DMS53 treated with DMSO at 0.1 percent for 48 hours (cell line): ENCODE measurements at regions not wholly inside any gene's neighbourhood (a gene's known extent, or its start where the extent isn't known, plus 50 kb on each side); places are given as distances from the start of the nearest gene placed in this dataset.
"Not testable (repeated sequence)": the region's sequence is repeated elsewhere in the genome, so short reads cannot be mapped to it uniquely, and the experiment has no call there.

ENCODE experiments used
- DNase-seq: peaks from one replicate; lab custom pipeline; 2025; ENCODE audit not compliant: unreplicated experiment; lab: John Stamatoyannopoulos, UW

DNA sequence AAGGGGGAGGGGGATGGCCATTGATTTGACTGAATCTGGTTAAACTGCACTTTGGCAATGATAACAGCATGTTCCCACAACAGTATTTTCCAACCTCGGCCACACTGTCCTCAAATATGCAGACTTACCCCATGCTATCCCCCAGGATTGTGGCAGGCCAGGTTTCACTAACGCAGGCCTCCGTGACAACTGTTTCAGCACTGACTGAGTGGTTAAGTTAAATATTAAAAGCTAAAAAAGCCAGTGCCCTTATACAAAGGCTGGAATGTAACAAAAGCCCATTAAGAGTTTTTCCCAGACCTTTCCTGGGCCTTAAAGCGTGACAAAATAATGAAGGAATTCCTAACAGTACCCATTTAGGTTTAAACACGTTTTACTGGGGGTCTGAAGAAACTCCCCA lies 202.9 kb downstream of the USP25 start:
- no peak for DNase-seq

DNA sequence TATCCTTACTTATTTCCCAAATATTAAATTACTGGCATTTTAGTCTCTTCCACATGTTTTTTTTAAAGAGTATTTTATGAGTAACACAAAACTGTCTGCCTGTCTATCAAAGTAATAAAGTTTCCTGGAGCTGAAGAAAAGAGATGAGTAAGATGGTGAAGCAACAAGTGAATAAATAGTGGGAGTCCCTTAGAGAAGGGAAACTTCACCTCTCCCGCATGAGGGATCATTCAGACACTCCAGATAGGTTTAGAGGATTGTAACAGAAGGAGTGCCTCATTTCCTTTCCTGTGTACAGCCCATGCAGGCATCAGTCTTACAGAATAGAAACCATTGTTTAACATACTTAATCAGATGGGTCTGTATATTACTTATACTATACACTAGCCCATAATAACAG lies 205.7 kb downstream of the USP25 start:
- no peak for DNase-seq

DNA sequence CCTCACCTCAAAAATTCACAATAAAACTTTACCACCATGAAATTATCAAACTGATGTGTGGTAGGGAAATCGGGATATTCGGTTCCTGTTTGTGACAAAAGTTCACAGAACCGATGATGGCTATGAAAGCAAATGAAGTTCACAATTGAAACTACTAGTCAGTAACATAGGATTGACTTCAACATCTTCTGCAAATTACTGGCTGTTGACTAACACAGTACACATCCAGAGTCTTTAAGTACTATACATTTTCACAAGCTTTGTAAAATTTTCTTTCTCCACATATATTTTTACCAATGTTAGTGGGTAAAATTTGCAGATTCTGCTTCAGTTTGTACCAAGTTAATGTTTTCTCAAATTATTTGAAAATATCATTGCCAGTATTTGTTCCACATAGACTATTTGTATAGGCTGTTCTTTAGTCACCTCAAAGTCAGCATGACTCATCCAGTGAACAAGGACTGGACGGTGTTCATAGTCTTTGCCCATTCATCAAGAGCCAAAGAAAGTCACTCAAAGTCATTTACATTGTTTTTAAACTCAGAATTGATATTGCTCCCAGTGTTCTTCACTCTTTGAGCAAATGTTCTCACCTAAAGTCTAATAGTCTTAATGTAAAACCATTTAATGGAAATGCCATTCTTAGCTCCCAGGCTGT lies 213.4 kb downstream of the USP25 start:
- peak; percentile 37 for DNase-seq

DNA sequence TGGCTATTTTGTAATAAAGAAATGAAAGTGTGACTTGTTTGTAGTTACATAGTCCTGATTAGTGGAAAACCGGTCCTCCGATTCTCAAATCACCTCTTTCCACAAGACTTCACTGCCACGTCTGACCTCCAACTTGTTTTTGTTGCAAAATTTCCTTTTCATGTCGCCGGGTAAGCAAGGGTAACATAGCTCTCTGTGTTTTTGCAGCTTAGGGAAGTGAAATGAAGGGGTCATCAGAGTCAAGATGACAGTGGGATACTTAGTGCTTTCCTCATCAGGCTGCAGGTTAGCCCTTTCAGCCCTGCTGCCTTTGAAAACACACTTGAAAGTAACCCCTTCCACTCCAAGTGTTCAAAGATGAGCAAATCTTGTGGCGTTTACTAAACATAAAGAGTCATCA lies 217.9 kb downstream of the USP25 start:
- no peak for DNase-seq

DNA sequence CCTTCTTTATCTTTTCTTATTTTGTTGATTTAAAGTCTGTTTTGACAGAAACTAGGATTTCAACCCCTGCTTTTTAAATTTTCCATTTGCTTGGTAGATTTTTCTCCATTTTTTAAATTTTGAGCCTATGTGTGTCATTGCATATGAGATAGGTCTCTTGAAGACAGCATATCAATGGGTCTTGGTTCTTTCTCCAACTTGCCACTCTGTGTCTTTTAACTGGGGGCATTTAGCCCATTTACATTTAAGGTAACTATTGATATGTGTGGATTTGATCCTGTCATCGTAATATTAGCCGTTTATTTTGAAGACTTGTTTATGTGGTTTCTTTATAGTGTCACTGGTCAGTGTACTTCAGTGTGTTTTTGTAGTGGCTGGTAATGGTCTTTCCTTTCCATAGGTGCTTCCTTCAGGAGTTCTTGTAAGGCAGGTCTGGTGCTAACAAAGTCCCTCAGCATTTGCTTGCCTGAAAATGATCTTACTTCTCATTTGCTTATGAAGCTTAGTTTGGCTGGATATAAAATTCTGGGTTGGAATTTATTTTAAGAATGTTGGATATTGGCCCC lies 223.9 kb downstream of the USP25 start:
- no peak for DNase-seq

DNA sequence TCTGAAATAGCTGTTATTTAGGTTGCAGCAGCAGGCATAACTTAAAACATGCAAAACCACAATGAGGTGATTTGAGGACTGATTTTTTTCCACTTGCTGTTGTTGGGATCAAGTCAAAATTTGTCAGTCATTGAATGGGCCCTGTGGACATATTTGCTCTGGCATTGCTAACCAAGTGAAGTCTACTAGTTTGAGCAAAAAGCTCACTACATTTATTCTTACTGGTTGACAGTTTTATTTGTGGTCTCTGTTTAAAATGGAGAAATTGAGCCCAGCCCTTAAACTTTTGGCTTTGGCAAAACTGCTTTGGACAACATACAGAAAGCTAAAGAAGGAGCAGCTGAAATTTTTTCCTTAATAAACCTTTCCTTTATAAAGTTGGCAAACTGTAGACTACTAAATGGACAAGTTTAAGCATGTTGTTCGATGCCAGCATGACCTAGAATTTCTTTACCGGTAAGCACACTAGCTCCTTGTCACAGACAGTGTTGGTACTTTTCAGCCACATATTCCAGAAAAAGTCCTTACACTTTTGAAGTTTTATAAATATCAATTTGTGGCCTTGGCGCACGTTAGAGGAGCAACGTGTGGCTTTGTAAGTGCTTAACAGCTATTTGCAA lies 234.6 kb downstream of the USP25 start:
- no peak for DNase-seq

DNA sequence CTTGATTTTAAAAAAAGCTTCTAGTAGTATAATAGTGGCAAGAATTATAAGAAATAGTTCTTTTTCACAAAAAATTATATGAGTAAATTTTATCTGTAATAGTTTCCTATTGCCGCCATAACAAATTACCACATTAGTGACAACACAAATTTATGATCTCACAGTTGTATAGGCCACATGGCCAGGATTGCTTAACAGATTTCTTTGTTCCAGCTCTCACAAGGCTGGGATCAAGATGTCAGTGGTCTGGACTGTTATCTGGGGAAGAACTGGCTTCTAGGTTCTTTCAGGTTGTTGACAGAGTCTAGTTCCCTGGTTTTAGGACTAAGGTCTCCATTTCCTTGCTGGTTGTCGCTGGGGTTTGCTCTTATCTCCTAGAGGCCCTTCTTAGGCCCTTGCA lies 236.4 kb downstream of the USP25 start:
- DNase-seq: no peak

DNA sequence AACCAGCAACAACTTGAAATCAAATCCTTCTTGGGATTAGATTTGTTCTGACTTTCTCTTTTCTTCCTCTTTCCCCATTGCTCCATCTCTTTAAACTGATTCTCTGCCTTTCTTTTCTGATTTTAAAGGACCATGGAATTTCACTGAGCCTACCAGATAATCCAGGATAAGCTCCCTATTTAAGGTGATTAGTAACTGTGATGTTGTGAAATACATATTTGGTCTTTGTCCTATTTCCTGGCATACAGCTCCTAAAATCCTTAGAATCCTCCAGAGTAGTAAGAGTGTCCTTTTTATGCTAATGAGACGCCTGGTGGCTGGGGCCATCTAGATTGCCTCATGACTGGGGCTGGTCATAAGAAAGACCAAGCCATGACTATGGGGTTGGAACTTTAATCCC lies 236.9 kb downstream of the USP25 start:
- DNase-seq: no peak

DNA sequence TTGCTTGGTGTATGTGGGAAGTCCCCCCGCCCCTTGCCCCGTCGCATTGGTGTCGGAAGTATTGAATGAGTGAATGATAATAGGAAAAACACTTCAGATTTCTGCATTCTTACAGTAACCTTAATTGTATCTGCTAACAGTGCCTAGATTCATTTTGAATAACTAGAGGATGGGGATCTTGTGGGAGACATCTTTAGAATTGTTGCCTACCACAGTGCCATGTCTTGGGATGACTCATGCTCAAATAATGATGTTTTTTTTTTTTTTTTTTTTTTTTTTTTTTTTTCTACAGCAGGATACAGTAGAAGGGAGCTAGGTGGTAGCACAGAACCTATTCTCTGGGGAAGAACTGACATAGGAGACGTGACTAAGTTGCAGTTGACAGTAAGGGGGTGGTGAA lies 237.9 kb downstream of the USP25 start:
- no peak for DNase-seq

DNA sequence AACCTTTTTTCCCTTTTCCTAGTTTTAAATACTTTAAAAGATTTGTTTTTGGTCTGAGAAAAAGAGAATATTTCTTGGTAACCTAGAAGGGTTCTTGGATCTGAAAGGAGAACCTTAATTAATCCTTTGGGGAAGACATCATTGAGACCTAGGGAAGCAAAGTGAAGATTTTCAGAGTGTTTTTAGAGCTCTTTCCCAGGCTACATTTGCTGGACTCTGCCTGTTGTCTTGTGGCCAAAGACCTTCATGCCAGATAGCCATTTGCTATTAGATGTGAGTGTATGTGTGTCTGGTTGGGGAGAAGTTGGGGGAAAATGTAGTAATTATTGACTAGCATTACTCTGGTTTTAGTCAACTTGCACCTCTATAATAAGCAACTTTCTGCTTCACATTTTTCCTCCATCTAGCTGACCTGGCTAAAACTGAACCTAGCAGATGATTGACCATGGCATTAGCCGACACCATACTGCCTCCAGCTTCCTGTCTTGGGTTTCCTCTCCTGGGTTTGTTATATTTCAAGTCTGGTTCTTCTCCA lies 239.1 kb downstream of the USP25 start:
- DNase-seq: no peak

DNA sequence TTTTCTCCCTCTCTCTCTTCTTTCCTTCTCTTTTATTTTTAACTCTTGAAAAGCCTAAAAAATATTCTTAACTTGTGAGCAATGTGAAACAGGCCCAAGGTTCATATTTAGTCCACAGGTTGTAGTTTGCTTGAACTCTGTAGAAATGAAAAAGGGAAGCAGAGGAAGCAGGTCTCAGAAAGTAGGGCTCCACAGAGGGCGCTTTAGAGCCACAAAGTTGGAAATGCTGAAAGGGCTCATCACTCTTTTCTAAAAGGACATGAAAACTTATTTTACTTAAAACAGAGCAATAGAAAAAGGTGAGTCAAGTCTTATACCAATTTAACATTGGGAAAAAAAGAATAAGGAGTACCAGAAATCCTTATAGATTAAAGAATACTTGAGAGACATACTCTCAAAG lies 247.0 kb downstream of the USP25 start:
- no peak for DNase-seq

DNA sequence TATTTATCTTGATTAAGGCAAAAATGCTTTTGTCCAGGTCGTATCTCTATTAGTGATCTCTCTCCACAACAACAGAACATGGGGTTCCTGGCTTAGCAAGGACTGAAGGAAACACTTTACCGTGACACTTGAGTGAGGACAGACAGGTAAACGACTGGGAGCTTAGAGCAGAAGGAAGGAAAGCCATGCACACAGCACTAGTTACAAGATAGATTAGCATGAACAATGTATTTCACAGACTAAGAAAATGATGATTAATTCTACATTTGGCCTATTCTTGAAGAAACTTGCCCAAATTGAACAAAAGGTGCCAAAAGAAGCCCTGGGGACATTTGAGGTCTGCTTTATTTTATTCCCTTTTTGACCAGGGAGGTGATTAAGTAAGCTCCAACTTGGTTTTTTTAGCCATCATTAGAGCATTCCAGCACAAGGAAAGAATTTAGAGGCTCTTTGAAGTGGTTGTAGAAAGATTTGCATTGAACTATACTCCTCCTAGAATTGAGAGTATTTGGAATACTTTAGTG lies 248.5 kb downstream of the USP25 start:
- DNase-seq: no peak

DNA sequence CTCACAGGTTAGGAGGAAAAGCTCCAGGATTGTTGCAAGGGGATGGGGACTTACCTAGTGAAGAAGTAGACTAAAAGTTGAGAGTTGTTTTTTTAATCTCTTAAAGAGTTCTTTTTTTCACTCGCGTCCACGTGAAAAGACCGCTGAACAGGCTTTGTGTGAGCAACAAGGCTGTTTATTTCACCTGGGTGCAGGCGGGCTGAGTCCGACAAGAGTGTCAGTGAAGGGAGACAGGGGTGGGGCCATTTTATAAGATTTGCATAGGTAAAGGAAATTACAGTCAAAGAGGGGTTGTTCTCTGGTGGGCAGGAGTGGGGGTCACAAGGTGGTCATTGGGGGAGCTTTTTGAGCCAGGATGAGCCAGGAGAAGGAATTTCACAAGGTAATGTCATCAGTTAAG lies 249.7 kb downstream of the USP25 start:
- not testable (repeated sequence) for DNase-seq

DNA sequence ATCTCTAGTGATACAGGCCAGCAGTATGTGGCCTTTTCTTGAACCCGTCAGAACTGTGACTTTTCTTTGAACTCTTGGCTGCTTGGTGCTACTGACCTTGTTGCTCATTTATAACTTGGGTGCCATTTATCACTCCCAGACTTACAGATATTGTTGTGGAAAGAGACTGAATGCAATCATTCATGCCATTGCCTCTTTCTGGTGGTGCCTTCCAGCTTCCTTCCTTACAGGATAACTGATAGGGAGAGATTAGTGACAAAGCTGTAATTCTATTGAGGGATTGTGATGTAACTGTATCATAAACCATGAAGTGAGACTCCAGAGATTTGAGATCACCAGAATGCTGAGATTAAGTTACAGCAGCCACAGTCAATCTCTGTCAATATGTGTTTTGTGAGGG lies 256.5 kb downstream of the USP25 start:
- no peak for DNase-seq

DNA sequence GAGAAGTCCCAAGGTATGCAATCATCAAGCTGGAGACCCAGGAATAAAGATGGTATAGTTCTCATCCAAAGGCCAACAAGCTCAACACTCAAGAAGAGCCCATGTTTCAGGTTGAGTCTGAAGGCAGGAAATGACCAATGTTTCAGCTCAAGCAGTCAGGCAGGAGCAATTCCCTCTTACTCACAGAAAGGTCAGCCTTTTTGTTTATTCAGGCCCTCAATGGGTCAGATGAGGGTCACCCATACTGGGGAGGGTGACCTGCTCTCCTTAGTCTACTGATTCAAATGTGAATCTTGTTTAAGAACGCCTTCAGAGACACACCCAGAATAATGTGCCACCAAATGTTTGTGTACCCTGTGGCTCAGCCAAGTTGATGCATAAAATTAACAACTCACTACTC lies 262.4 kb downstream of the USP25 start:
- no peak for DNase-seq

DNA sequence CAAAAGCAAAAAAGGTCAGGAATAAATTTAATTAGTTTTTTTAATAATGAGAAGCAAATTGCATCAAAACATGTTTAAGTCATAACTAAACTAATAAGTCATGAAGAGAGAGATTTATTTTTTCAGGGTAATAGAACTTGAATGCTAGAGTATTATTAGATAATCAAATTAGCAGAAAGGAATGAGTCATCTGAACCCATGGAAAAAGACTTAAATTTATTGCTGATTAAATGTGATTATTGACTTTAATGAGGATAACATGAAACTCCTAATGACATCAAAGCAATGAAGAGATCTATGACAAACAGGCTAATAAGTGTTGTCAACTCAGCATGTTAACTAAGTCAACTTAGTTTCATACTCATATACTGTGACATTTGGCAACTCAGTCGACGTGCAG lies 264.2 kb downstream of the USP25 start:
- no peak for DNase-seq

DNA sequence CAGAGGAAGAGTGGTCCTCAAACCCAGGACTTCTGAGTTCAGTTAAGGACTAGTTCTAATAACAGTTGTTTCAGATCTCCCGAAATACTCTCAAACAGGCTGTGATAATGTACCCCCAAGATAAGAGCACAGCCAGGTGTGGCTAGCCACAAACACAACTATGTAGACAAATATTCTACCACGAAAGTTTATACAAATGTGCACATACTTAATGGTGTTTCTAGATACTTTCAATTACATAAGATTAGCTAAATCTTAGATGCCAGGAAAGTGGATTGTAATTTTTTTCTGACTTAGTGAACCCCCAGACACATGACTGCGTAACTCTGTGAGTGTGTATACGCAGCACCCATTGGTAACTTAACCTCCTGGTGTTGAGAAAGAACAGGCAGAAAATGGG lies 270.0 kb downstream of the USP25 start:
- no peak for DNase-seq

DNA sequence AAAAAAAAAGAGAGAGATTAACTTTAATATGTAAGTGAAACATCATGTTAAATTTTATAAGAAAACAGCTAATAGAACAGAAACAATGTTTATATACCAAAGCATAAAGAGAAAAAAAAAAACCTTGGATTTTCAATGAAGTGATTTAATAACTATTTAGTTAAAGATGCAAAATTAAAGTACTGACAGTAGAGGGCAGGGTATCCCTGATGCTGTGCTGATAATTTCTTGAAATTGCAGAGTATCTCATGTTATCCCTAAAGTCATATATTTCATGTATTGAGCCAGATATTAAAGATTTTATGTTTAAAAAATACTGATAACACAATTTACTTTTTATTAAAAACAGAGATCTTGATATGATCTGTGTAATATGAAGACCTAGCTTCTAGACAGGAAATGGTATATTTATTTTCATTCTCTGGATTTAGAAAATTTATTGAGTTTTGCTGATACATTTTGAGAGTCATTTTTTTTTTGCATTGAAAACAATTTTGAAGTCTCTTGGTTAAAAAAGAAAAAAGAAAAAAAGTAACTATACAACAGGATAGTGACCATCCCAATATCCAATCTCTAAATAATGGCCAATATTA lies 273.2 kb downstream of the USP25 start:
- peak; percentile 2 for DNase-seq

DNA sequence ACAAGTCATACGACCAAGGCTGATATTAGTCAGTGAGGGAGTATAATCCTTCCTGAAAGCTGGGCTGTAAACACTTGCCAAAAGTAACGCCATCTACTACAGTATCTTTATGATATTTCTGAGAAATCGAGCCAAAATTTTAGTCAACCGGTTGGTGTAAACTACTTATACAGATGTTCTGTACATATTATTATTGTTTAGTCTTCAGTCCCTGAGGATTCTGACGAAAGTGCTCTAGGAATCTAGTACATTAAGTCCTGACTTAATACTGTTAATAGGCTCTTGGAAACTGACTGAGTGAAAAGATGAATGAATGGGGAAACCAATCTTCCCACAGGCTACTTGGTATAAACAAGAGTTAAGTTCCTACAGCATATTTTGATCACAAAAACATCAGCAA lies 274.3 kb downstream of the USP25 start:
- DNase-seq: no peak

DNA sequence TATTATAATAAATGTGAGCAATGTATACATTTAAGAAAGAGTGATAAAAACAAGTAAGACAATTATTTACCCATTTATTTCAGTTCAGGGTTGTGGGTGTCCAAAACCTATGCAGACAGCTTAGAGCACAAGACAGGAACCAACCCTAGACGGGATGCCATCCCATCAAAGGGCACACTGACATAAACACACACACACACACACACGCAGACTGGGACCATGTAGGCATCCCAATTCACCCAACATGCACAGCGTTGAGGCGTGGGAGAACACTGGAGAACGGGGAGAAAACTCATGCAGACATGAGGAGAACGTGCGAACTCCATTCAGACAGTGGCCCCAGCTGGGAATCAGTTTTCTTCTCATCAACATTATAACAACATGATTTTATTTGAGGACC lies 274.7 kb downstream of the USP25 start:
- DNase-seq: no peak

DNA sequence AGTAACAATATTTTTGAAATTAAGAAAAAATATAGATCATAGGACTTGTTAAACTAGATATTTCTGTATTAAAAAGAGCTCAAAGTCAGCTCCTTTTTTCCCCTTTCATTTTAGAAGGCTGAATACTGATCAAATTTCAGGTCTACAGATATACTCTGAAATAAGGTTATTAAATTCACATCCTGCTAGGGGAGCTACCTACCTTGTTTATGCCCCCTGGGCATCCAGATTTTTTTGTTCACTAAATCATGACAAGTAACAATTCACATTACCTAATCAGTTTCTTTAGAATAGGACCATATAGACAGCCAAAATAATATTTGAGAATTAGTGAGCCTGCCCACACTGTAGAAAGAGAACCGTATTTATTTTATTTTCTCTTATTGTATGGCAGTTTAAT lies 276.2 kb downstream of the USP25 start:
- DNase-seq: no peak

DNA sequence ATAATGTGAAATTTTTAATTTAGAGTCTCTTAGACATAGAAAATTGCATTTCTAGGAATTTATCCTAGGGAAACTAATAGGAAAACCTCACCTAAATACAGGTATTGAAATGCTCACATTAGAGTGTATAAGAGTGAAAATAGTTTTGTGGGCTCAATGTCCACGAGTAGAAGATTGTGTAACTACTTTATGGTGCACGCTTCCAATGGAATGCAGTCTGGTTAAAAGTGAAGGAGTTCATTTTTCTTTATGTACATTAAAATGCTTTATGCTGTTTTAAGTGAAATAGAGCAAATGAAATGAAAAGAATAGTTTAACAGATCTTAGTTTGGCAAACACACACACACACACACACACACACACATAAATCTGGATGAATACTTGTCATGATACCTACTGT lies 278.2 kb downstream of the USP25 start:
- no peak for DNase-seq
